WERI-Rb-1 (cell line): ENCODE measurements at regions not wholly inside any gene's neighbourhood (a gene's known extent, or its start where the extent isn't known, plus 50 kb on each side); places are given as distances from the start of the nearest gene placed in this dataset.

ENCODE experiments used
- DNase-seq: peaks from one replicate; pipeline ENCODE4 v3.0.0-alpha.2; 2020
- H3K27ac ChIP-seq: fragments of 250-450 bp; sonication (Bioruptor Pico); 2 replicates; pipeline ENCODE4 v1.5.1; 2020; ENCODE audit warnings: mild to moderate bottlenecking, moderate library complexity
- H3K27me3 ChIP-seq: fragments of 250-450 bp; sonication (Bioruptor Pico); 2 replicates; pipeline ENCODE4 v1.5.1; 2021; ENCODE audit warnings: mild to moderate bottlenecking, low read depth, moderate library complexity; ENCODE audit not compliant: insufficient read depth, severe bottlenecking
- H3K36me3 ChIP-seq: fragments of 250-450 bp; sonication (Bioruptor Pico); 2 replicates; pipeline ENCODE4 v1.5.1; 2020; ENCODE audit warnings: mild to moderate bottlenecking, moderate library complexity
- H3K4me3 ChIP-seq: 2 replicates; pipeline ENCODE4 v1.5.1; 2011; ENCODE audit warnings: low read depth, mild to moderate bottlenecking, control low read depth, low read length
- H3K9me3 ChIP-seq: fragments of 250-450 bp; sonication (Bioruptor Pico); 2 replicates; pipeline ENCODE4 v1.5.1; 2021; ENCODE audit warnings: mild to moderate bottlenecking, moderate library complexity; ENCODE audit not compliant: severe bottlenecking
- TF ChIP-seq, protein P1 (sequence below): IDR thresholded peaks from 2 replicates; pipeline ENCODE4 v1.5.1; 2011; ENCODE audit warnings: low read depth, mild to moderate bottlenecking, control low read depth, inconsistent platforms, low read length

DNA sequence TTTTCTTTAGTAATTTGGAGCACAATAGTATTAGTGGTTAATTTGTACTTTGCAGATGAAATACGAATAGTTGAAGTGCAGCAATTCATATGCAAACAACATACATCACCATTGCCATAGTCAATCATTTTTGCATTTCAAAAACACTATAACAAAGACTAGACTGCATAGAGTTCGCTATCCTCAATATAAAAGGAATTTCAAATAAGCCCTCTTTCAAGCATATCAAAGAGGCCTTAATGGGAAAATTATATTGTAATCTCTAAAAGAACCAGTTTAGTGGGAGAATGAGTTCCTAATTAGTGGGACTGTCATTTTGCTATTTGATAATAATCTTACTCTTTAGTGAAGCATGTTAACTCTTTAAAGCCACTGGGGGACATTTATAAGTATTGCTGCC is 2302.3 kb upstream of the C9orf72 start:
- H3K4me3 ChIP-seq = no peak overlapping the region
- H3K27ac ChIP-seq = no peak overlapping the region
- H3K27me3 ChIP-seq = no peaks in the 10 kb centered on the region
- H3K36me3 ChIP-seq = no peaks in the 10 kb centered on the region
- TF ChIP-seq, protein P1, sequence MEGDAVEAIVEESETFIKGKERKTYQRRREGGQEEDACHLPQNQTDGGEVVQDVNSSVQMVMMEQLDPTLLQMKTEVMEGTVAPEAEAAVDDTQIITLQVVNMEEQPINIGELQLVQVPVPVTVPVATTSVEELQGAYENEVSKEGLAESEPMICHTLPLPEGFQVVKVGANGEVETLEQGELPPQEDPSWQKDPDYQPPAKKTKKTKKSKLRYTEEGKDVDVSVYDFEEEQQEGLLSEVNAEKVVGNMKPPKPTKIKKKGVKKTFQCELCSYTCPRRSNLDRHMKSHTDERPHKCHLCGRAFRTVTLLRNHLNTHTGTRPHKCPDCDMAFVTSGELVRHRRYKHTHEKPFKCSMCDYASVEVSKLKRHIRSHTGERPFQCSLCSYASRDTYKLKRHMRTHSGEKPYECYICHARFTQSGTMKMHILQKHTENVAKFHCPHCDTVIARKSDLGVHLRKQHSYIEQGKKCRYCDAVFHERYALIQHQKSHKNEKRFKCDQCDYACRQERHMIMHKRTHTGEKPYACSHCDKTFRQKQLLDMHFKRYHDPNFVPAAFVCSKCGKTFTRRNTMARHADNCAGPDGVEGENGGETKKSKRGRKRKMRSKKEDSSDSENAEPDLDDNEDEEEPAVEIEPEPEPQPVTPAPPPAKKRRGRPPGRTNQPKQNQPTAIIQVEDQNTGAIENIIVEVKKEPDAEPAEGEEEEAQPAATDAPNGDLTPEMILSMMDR = no peak
- DNase-seq = no peak
- no peaks in the 10 kb centered on the region for H3K9me3 ChIP-seq

- Histone ChIP-seq H3K27me3 (no peaks in the 10 kb centered on the region), H3K27ac (no peak overlapping the region), H3K36me3 (no peaks in the 10 kb centered on the region), H3K4me3 (no peak overlapping the region), H3K9me3 (no peaks in the 10 kb centered on the region)
- DNase-seq = no peak
- TF ChIP-seq, protein P1 = no peak
Measured at GRCh38 chr9:29882767-29883166, 2309.5 kb upstream of the C9orf72 start.

- no peak for DNase-seq
- TF ChIP-seq, protein P1 = no peak
- no peaks in the 10 kb centered on the region for H3K36me3 ChIP-seq
- H3K27ac ChIP-seq = no peak overlapping the region
- H3K9me3 ChIP-seq = no peaks in the 10 kb centered on the region
- no peaks in the 10 kb centered on the region for H3K27me3 ChIP-seq
- no peak overlapping the region for H3K4me3 ChIP-seq
Measured at GRCh38 chr9:29906065-29906464, 2332.8 kb upstream of the C9orf72 start.

DNA sequence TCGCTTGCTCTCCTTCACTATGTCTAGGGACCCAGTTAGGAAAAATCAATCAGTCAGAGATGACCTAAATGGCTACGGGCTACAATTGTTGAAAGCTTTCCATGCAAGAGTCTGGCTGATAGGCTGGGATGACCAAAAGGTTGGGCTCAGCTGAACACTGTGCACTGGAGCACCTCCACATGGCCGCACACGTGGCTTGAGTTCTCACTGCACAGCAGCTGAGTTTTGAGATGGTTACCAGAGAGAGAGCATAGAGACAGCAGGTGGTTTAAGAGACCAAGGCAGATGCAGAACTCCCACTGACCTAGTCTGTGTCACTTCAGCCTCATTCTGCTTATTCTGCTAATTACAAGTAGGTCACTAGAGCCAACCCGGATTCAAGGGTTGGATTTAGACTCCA is 2354.8 kb upstream of the C9orf72 start:
- H3K27me3 ChIP-seq = no peaks in the 10 kb centered on the region
- no peaks in the 10 kb centered on the region for H3K36me3 ChIP-seq
- TF ChIP-seq, protein P1 = no peak
- H3K27ac ChIP-seq = no peak overlapping the region
- DNase-seq = no peak
- no peaks in the 10 kb centered on the region for H3K9me3 ChIP-seq
- no peak overlapping the region for H3K4me3 ChIP-seq

GRCh38 chr9:29939559-29939958 is 2366.3 kb upstream of the C9orf72 start:
- Histone ChIP-seq H3K27ac (no peak overlapping the region), H3K36me3 (no peaks in the 10 kb centered on the region), H3K9me3 (no peaks in the 10 kb centered on the region), H3K27me3 (no peaks in the 10 kb centered on the region), H3K4me3 (no peak overlapping the region)
- no peak for DNase-seq
- TF ChIP-seq, protein P1 = no peak

DNA sequence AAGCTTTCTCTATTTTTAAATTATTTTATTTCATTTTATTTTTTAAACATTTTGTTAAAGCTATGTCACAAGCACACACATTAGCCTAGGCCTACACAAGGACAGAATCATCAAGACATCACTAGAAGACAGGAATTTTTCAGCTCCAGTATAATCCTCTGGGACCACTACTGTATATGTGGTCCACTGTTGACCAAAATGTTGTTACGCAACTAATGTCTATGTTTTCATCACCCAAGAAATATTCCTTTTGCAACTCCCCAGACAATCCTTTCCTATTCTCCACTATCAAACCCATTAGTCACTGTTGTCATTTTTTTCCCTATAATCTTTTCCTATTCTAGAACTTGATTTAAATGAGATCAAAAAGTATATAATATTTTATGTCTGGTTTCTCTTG is 2371.7 kb upstream of the C9orf72 start:
- no peak for DNase-seq
- TF ChIP-seq, protein P1 = no peak
- H3K27me3 ChIP-seq = no peaks in the 10 kb centered on the region
- H3K27ac ChIP-seq = no peak overlapping the region
- no peaks in the 10 kb centered on the region for H3K36me3 ChIP-seq
- H3K9me3 ChIP-seq = no peaks in the 10 kb centered on the region
- H3K4me3 ChIP-seq = no peak overlapping the region
